Tibial artery (tissue), 4 donors: ENCODE measurements at regions not wholly inside any gene's neighbourhood (a gene's known extent, or its start where the extent isn't known, plus 50 kb on each side); places are given as distances from the start of the nearest gene placed in this dataset.

Experiments used
- DNase-seq, 2 donors: peaks; one replicate each; pipeline ENCODE4 v3.0.0-alpha.2; 2019
- H3K27ac ChIP-seq, 2 donors: fragments of 200-600 bp; sonication (generic) in 1 of 2; 1 replicate in 1 of 2; 2 replicates in 1 of 2; pipeline ENCODE4 v1.5.1; 2018 to 2019; ENCODE audit warnings: mild to moderate bottlenecking in 1 of 2
- H3K27me3 ChIP-seq, 2 donors: fragments of 200-600 bp; sonication (generic) in 1 of 2; one replicate each; pipeline versions ENCODE4 v1.5.1 to v1.6.0; 2016 to 2019
- H3K36me3 ChIP-seq, 3 donors: fragments of 200-600 bp; sonication (generic) in 2 of 3; one replicate each; pipeline ENCODE4 v1.5.1; 2016 to 2019; ENCODE audit warnings: mild to moderate bottlenecking in 2 of 3
- H3K4me1 ChIP-seq, 4 donors: fragments of 200-600 bp; sonication (generic) in 2 of 4; 1 replicate in 3 of 4; 2 replicates in 1 of 4; pipeline ENCODE4 v1.5.1; 2016 to 2019
- H3K4me3 ChIP-seq, 2 donors: fragments of 200-600 bp; sonication (generic) in 1 of 2; 1 replicate in 1 of 2; 2 replicates in 1 of 2; pipeline ENCODE4 v1.5.1; 2018 to 2019; ENCODE audit warnings: mild to moderate bottlenecking in 2 of 2
- H3K9me3 ChIP-seq, 3 donors: fragments of 200-600 bp; sonication (generic) in 1 of 3; one replicate each; pipeline ENCODE4 v1.5.1; 2016 to 2019
- CTCF ChIP-seq, 2 experiments: fragments of 200-600 bp in 1 of 2; fragments of 450-650 bp in 1 of 2; IDR thresholded peaks; one replicate each; pipeline ENCODE4 v1.5.1; 2017 to 2019; ENCODE audit warnings: antibody characterized with exemption in 2 of 2, mild to moderate bottlenecking in 1 of 2, moderate library complexity in 1 of 2
- intact Hi-C: fragments of 100-400 bp; cut with DNase I; formaldehyde crosslinking; loops from one replicate; pipeline ENCODE4 v1.15.0; 2023; ENCODE audit warnings: low total_unique reads

DNA sequence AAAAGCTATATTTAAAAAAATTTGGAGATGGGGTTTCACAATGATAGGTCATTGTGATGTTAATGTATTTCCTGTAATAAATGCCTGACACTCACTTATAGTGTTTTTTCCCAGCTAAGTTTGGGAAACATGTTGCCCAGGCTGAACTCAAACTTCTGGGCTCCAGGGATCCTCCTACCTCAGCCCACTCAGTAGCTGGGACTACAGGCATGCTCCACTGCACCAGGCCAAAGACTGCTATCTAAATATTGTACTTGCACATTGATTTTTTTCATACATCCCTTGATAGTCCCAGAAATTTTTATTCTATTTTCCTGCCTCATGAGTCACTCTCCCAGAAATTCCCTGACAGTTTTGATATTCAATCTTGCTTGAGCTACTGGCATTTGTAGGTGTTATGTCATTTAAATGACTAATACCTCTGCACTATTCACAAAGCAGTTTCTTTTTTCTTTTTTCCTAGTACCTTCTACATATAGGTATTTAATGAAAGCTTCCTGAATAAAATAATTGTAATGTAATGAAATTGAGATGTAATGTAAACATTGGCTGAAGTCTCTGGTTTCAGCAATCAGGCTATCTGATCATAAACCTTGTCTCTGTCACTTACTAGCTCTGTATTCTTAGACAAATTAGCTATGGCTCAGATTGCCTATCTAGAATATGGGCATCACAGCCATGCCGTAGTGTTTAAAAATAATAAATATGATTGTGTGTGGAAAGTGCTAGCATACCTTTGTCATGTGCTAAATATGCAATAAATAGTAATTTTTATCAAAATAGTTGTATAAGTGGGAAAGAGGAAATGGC, 1973.0 kb upstream of the AGA start:
- Histone ChIP-seq H3K27ac (no peak overlapping the region), H3K36me3 (no peaks in the 10 kb centered on the region), H3K4me1 (no peaks in the 10 kb centered on the region), H3K9me3 (no peaks in the 10 kb centered on the region), H3K4me3 (no peak overlapping the region), H3K27me3 (no peaks in the 10 kb centered on the region)
- TF ChIP-seq CTCF (IDR thresholded peaks at IDR 0.05), result no peak
- intact Hi-C loops, result no loop called here
- DNase-seq, result no peak

DNA sequence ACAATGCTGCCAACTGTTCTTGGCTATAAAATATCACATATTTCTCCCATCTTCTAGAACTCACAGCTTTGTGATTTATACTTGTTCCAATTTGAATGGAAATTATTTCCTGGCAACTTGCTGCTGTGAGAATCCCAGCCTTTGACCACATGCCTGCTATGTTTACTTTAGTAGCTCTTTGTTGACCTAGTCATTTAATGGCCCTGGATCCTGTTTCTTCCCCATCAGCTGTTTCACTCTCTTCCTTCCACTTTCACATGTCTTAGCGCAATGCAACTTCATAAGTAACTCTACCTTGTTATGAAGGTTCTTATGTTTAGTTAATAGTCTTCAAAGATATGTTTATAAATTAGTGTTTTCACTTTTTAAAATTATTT, 1973.6 kb upstream of the AGA start:
- Histone ChIP-seq H3K9me3 (no peaks in the 10 kb centered on the region), H3K4me3 (no peak overlapping the region), H3K36me3 (no peaks in the 10 kb centered on the region), H3K27ac (no peak overlapping the region), H3K27me3 (no peaks in the 10 kb centered on the region), H3K4me1 (no peaks in the 10 kb centered on the region)
- TF ChIP-seq CTCF (IDR thresholded peaks at IDR 0.05), result no peak
- intact Hi-C loops, result no loop called here
- no peak for DNase-seq

GRCh38 chr4:179417357-179417756, 1975.1 kb upstream of the AGA start:
- no peak for DNase-seq
- TF ChIP-seq CTCF (IDR thresholded peaks at IDR 0.05), result no peak

DNA sequence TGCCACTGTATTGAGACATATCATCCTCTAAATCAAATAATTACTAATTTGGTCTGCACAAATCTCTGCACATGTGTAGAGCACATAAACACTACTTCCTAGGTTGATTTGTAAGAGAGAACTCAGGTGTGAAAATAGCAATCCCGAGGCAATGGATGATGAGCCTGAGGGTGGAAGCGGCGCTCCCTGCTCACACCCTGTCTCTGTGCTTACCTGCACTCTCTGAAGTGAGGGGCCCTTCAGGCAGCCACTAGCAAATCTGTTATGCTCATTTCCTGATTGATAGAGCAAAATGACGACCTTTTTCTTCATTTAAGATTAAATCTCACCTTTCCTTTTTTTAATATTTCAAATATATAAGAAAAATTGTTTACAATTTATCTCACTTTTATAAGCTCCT, 1995.7 kb upstream of the AGA start:
- H3K4me1 ChIP-seq, result no peaks in the 10 kb centered on the region
- intact Hi-C loops, result no loop called here
- H3K4me3 ChIP-seq, result no peak overlapping the region
- DNase-seq, result no peak
- no peak overlapping the region for H3K27ac ChIP-seq
- H3K27me3 ChIP-seq, result no peaks in the 10 kb centered on the region
- H3K9me3 ChIP-seq, result no peaks in the 10 kb centered on the region
- H3K36me3 ChIP-seq, result no peaks in the 10 kb centered on the region
- no peak for TF ChIP-seq CTCF (IDR thresholded peaks at IDR 0.05)

More at GRCh38 chr4:179417357-179417756, 1975.1 kb upstream of the AGA start:
- Histone ChIP-seq H3K27me3 (no peaks in the 10 kb centered on the region), H3K36me3 (no peaks in the 10 kb centered on the region), H3K9me3 (no peaks in the 10 kb centered on the region), H3K4me3 (no peak overlapping the region), H3K27ac (no peak overlapping the region), H3K4me1 (no peaks in the 10 kb centered on the region)
- intact Hi-C loops, result no loop called here

DNA sequence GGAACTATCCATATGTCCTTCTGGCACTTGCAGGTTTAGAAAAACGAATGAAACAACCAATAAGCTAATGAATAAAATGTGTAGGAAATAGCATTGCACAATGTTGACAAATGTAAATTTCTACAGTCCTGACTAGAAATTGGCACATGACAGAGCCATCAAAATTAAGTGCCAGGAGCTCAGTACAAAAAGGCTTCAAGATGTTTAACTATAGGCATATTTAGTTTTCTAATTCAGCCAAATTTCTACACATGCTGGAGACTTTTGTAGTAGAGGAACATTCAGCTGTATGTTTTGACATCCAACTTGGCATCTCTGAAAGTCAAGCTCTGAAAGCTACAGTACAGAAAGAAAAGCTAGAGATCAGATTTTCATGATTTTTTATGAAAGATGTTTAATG, 1999.4 kb upstream of the AGA start:
- no peaks in the 10 kb centered on the region for H3K36me3 ChIP-seq
- no peak overlapping the region for H3K27ac ChIP-seq
- H3K4me1 ChIP-seq, result no peaks in the 10 kb centered on the region
- intact Hi-C loops, result no loop called here
- H3K9me3 ChIP-seq, result no peaks in the 10 kb centered on the region
- H3K4me3 ChIP-seq, result no peak overlapping the region
- TF ChIP-seq CTCF (IDR thresholded peaks at IDR 0.05), result no peak
- no peak for DNase-seq
- H3K27me3 ChIP-seq, result no peaks in the 10 kb centered on the region
